ENCODE measurements at regions not wholly inside any gene's neighbourhood (a gene's known extent, or its start where the extent isn't known, plus 50 kb on each side); places are given as distances from the start of the nearest gene placed in this dataset.
"Not testable (repeated sequence)": the region's sequence is repeated elsewhere in the genome, so short reads cannot be mapped to it uniquely, and the experiment has no call there.

GRCh38 chr13:70756088-70756487 is 647.8 kb upstream of the KLHL1 start:
- DNase-seq, result no peak

- DNase-seq, result no peak
Observed at GRCh38 chr13:70755456-70755855, 647.2 kb upstream of the KLHL1 start.

DNA sequence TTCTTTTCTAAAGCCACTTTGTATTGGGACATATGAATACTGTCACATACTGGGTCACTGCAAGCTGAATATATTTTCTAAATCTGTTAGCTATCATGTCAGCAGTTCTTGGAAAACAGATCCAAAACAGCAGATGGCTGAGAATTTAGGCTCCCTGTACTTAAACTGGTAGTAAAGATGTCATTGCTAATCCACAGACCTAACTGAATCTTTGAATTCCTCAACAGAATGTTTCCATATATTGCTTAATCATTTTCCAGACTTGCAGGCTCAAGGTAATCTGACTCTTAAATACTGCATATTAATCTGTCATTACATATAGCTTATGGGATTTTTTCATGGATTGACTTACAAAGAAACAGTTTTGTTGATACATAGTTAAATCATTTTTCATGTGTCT is 639.0 kb upstream of the KLHL1 start:
- DNase-seq, result no peak

GRCh38 chr13:70746469-70746868 is 638.2 kb upstream of the KLHL1 start:
- DNase-seq, result not testable (repeated sequence)

DNA sequence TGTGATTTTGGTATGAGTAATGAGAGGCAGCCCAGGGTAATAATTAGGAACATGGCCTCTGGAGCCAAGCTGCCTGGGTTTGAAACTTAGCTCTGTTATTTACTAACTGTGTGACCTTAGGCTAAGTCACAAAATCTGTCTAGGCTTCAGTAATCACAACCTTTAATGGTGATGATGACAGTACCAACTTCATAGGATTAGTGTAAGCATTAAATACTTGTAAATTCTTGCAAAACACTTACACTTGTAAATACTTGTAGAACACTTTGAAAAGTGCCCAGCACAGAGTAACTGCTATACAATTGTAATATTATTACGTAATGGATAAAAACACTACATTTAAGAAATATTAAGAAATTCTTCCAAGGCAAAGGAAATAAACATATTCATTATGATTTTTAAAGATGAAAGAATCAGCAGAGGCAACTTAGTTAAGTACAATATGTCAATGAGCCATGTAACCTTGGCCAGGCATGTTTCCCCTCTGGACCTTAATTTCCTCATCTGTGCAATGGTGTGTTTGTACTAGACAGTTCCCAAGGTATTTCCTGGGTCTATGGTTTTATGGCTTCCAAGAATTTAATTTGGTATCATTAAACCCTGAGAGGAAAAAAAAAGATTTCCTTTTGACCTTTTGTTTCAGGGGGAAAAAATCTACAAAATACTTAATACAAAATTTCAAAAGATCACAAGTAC is 628.5 kb upstream of the KLHL1 start:
- no peak for DNase-seq

GRCh38 chr13:70732611-70733010 is 624.4 kb upstream of the KLHL1 start:
- no peak for DNase-seq

GRCh38 chr13:70729369-70729768 is 621.1 kb upstream of the KLHL1 start:
- DNase-seq, result no peak

- no peak for DNase-seq
Observed at GRCh38 chr13:70723732-70724131, 615.5 kb upstream of the KLHL1 start.

DNA sequence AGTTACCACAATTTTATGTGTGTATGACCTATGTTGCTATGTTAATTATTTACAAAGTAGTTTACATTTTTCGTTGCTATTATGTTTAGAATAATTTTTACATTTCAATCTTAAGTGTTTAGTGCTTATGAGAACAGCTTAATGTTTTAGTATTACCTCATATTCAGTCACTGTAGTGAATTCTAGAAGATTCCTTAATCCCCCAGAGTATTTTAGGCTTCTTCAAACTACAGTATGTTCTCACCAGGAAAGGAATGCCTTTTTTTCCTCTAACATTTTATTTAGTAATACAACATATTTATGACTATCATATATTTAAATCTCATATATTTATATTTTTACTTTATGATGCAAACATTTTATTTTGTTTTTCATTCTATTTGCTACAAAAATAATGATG is 612.1 kb upstream of the KLHL1 start:
- no peak for DNase-seq

DNA sequence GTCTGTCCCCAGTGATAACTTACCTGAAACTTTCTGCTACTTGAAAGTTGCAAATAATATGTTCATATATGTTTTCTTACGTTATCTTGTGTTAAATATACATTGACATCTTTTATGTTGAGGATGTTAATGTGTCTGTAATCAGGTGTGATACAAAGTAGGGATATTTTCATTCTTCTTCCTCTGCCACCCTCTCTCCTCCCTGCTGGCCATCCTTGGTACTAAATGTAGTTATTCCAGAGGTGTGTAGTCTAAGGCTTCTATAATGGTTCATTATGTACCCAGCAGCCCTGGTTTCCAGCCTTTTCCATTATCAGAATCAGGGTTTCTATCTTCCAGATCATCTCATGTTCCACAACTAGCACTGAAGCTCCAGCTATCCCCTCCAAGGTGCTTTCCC is 606.7 kb upstream of the KLHL1 start:
- DNase-seq, result no peak

DNA sequence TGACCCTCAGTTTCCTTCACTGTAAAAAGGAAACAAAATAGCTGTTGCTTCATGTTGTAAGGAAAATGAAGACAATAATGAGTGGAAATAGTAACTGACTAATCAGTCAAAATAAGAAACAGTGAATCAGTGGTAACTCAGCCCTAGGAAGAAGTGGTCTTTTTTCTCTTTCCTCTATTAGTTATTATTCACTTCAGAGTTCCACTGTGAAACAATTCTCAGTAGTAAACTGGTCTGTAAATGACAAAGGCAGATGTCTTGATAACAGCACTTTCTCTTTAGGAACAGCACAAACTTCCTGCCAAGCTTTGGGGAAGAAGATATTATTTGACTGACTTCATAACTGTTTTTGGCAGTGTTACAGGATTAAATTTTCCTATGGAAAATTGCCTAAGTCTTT is 600.5 kb upstream of the KLHL1 start:
- no peak for DNase-seq

- no peak for DNase-seq
Observed at GRCh38 chr13:70703755-70704154, 595.5 kb upstream of the KLHL1 start.

- DNase-seq, result no peak
Observed at GRCh38 chr13:70694996-70695715, 586.9 kb upstream of the KLHL1 start.

GRCh38 chr13:70668983-70669382 is 560.7 kb upstream of the KLHL1 start:
- DNase-seq, result no peak

- DNase-seq, result no peak
Observed at GRCh38 chr13:70668293-70668692, 560.0 kb upstream of the KLHL1 start.

DNA sequence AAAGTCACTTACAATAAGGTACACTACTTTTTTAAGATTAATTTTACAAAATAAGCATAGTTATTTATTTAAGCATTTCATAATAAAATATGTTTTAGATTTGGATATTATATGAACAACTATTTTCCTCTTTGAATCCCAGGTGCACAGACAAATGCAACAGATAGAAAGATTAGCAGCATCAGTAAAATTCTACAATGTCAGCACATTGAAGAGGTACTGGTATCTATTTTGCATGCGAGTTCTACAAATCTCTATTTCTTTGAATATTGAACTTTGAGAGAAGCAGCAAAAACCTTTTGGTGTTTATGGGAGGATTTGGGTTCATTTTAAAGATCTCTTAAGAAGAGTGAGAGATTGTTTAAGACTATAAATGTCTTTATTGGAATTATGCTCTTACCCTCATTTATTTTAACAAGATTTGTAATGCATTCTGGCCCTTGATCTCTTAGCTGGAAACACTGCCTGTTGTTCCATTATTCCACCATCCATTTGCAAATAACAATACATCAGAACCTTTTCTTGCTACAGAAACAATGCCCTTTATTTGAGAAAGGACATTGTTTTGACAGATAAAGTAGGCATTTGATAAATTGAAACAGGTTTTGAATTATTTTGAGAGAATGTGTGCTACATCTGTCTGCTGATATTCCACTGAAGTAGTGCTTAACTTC is 558.8 kb upstream of the KLHL1 start:
- DNase-seq, result no peak

DNA sequence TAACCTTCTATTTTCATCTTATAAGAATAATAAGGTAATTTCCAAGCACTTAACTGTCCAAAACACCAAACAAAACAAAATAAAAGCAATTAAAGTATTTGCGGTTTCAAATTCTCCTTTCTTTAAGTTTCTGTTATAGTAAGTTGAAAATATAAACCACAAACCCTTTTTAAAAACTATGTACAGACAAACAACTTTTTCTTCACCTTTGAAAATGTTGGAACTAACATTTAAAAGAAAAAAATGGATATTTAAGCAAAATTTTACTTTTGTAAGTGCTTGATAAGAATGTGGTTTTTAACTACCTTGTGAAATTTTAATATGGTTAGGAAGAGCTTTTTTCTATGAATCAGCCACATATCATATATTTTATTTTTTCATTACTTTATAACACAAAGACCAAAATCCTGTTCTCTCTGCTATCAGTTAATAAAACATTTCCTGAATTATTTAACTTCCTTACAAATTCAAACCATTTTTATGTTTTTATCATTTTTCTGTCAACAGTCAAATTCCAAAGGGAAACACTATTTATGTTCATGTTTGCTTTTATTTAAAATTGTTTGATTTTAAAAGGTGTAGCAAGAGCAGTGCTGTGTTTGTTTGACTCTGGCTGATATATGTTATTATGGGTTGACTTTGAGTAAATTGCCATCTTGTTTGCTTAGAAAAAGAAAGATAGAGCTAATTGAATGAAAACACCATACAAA is 554.1 kb upstream of the KLHL1 start:
- no peak for DNase-seq

DNA sequence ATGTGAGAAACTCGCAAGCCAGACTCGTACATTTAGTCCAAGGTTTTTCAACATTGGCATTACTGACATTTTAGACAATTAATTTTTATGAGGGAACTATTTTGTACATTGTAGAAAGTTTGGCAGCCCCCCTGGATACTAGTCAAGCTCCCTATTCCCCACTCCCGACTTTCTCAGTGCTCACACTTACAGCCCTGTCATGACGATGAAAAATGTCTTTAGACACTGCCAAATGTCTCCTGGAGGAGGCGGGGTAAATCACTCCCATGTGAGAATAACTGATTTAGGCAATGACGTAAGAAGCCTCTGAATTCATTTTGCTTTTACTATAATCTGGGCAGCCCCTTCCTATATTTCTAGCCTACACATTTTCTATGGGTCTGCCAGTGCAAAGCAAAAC is 535.8 kb upstream of the KLHL1 start:
- DNase-seq, result no peak

DNA sequence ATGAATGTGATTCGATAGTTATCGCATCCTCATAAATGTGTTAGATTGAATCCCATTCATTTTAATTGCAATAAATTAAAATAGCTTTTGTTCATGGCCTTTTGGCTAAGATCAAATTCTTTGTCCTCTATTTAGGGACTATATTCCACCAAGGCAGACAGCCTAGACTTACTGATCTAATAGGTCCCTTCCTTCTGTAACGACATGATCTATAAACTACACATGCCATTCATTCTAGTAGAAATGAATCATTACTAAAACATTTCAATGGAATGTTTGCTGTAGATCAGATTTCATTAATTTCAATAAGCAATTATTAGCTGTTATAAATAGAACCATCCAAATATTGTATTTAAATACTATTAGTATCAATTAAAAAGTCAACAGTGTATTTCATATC is 526.6 kb upstream of the KLHL1 start:
- no peak for DNase-seq

DNA sequence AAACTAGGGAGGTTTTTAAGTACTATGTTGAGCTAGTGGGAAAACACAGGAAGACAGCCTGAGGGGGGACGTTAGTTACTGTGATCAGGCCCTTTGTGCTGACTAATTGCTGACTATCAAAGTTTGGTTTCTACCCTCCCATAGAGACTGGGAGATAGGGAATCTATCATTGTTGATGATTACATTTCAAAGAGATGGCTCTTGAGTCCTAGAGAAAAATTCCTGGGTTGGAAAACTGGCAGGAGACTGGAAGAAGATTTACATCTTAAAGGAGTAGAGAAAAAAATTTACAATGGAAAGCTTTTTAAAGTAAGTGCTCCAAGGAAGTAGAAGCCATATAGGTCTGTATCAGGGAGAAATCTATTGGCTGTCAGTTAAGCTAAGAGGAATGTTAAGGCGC is 522.0 kb upstream of the KLHL1 start:
- DNase-seq, result no peak

DNA sequence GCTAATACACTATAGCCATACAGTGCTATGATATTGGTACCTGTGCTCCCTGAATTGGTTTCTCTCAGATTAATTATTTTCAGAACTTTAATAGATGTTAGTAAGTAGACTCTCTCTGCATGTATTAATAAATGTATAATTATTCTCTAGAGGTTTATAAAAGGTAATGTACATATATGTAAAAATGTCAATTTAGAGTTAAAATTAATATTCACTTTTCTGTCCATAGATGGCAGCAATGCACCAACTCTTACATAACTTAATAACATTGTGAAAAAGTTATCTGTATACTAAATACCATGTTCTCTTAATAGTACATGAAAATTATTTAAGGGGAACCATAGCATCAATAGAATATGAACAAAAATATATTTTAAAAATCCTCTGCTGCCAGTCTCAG is 515.0 kb upstream of the KLHL1 start:
- DNase-seq, result peak; percentile 17

DNA sequence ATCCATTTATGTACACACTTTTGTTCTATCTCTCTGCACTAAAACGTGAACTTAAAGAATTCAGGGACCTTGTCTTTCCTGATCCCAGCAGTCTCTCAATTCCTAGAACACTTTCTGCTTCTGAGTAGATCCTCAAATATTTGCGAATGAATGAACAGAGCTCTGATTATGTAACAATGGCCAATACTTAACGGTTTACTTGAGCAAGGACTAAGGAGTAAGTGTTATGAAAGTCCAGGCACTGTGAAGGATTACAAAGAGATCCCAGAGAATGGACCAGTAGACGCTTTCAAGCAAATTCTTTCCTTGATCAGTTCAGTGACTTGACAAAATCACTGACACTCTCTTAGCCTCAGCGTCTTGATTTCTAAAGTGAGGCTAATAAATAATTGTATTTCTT is 514.5 kb upstream of the KLHL1 start:
- no peak for DNase-seq

DNA sequence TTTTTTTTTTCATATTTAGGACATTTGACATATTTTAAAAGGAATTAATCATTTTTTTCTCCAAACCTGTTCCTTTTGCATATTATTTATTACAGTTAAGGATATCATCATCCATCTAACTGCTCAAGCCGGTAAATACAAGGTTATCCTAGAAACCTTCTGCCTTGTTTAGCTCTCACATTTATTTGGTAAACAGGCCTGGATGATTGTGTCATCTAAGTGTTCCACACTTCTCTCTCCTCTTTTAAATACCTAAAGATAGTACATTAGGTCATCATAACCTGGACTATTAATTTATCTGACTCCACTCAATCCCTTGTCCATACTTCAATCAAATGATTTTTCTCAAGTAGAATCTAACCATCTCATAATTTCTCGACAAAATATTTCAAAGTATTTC is 511.7 kb upstream of the KLHL1 start:
- no peak for DNase-seq

DNA sequence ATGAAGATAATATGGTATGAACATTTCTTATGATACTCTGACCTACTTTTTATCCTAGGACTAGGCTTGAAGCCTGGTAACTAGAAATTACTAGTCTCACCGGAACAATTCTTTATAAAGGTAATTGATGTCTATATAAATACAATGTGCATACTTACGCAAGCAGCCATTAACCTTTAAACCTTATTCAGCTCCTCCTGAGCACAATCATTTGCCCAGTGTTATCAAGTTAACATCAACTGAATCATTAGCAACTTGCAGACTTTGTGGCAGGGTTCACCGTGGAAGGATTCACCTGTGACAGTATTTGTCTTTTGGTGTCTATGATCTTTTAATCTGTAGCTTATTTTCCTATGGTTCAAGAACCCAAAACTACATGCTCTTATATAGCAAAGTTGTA is 508.6 kb upstream of the KLHL1 start:
- no peak for DNase-seq
